ENCODE measurements at regions not wholly inside any gene's neighbourhood (a gene's known extent, or its start where the extent isn't known, plus 50 kb on each side); places are given as distances from the start of the nearest gene placed in this dataset.

- H3K36me3 ChIP-seq (ENCODE audit: insufficient read depth): no peaks in the 10 kb centered on the region
- no peaks in the 10 kb centered on the region for H4K20me1 ChIP-seq (replicated peaks; ENCODE audit: insufficient read depth)
- no peaks in the 10 kb centered on the region for H3K27me3 Mint-ChIP-seq (ENCODE audit: insufficient read depth, low read depth, poor library complexity)
- TF ChIP-seq EZH2 (IDR thresholded peaks at IDR 0.05; ENCODE audit: low read depth, unreplicated experiment): no peak
- TF ChIP-seq ETS1 (IDR thresholded peaks at IDR 0.05): no peak
- no peak for TF ChIP-seq ZNF114 (CRISPR knock-in tag; IDR thresholded peaks at IDR 0.05)
- TF ChIP-seq CTCF (conservative IDR thresholded peaks at IDR 0.05; ENCODE audit: low read depth in 2 of 2): no peak
- no peak for TF ChIP-seq NANOG (IDR thresholded peaks at IDR 0.05; ENCODE audit: borderline replicate concordance)
- TF ChIP-seq ZNF331 (CRISPR knock-in tag; IDR thresholded peaks at IDR 0.05; ENCODE audit: low read depth): no peak
- TF ChIP-seq ZNF462 (CRISPR knock-in tag; IDR thresholded peaks at IDR 0.05): no peak
- TF ChIP-seq CREB1 (CRISPR knock-in tag; IDR thresholded peaks at IDR 0.05; ENCODE audit: low read depth): no peak
- no peak for TF ChIP-seq STAT1 (IDR thresholded peaks at IDR 0.05; ENCODE audit: unreplicated experiment)
- no peak for TF ChIP-seq EZH2phosphoT487 (IDR thresholded peaks at IDR 0.05; ENCODE audit: unreplicated experiment)
- H3K4me2 ChIP-seq: no peak overlapping the region
- no peaks in the 10 kb centered on the region for H3K4me1 ChIP-seq (ENCODE audit: insufficient read depth)
- no peaks in the 10 kb centered on the region for H3K9me2 ChIP-seq (ENCODE audit: insufficient read depth)
- no peak overlapping the region for H3K4me3 Mint-ChIP-seq
- H3K9me3 Mint-ChIP-seq: no peaks in the 10 kb centered on the region
- no peaks in the 10 kb centered on the region for H3F3A ChIP-seq (replicated peaks; ENCODE audit: low read depth)
- no peaks in the 10 kb centered on the region for H3K79me2 ChIP-seq (replicated peaks; ENCODE audit: insufficient read depth)
- peak overlapping the region; percentile 23; the same call in 1 of the 2 replicates for H2AFZ ChIP-seq
- no peaks in the 10 kb centered on the region for H3K27me3 ChIP-seq (ENCODE audit: insufficient read depth)
- ATAC-seq (peak; percentile 28; the same call in 1 of the 3 replicates), DNase-seq (ENCODE audit: low spot score) (peak; percentile 17)
- H3K4me3 ChIP-seq: no peak overlapping the region
- H3K36me3 Mint-ChIP-seq (ENCODE audit: low read depth): no peaks in the 10 kb centered on the region
- H3K27ac Mint-ChIP-seq: no peak overlapping the region
- no peak overlapping the region for H3K27ac ChIP-seq (ENCODE audit: low read depth)
- no peaks in the 10 kb centered on the region; the same call in 2 of the 3 replicates for H3K4me1 Mint-ChIP-seq
Observed at GRCh38 chr4:57501720-57502119, 391.5 kb upstream of the IGFBP7 start.

All from GM23338 (cell line).